Muscle of leg (tissue), 3 donors: ENCODE measurements at regions not wholly inside any gene's neighbourhood (a gene's known extent, or its start where the extent isn't known, plus 50 kb on each side); places are given as distances from the start of the nearest gene placed in this dataset.
A peak's percentile ranks its signal among the peaks of the same experiment; 100 is the strongest.

Experiments
- DNase-seq: peaks from one replicate; pipeline ENCODE4 v3.0.0; 2013
- H3K27ac ChIP-seq: one replicate; pipeline ENCODE4 v1.5.1; 2013; ENCODE audit warnings: mild to moderate bottlenecking, low read length, control low read depth
- H3K27me3 ChIP-seq: one replicate; pipeline ENCODE4 v1.6.1; 2013; ENCODE audit warnings: low read length; ENCODE audit not compliant: control insufficient read depth, insufficient read depth
- H3K36me3 ChIP-seq: one replicate; pipeline ENCODE4 v1.6.1; 2013; ENCODE audit warnings: low read length; ENCODE audit not compliant: control insufficient read depth, insufficient read depth
- H3K4me1 ChIP-seq: one replicate; pipeline ENCODE4 v1.6.1; 2013; ENCODE audit warnings: low read length; ENCODE audit not compliant: control insufficient read depth, insufficient read depth
- H3K4me3 ChIP-seq: one replicate; pipeline ENCODE4 v1.5.1; 2013; ENCODE audit warnings: low read length, control low read depth
- H3K9me3 ChIP-seq: replicated peaks from 2 replicates; pipeline ENCODE4 v1.6.1; 2013; ENCODE audit warnings: low read depth, low read length; ENCODE audit not compliant: control insufficient read depth
- WGBS: methylation state at CpG from one replicate; pipeline ENCODE4 v1.1.5; 2013; ENCODE audit warnings: missing lambda C conversion rate; ENCODE audit not compliant: insufficient coverage; 5-methylcytosine and 5-hydroxymethylcytosine counted together

GRCh38 chr5:22926574-22926973 is 73.4 kb upstream of the CDH12 start:
- Histone ChIP-seq H3K9me3 (no peaks in the 10 kb centered on the region), H3K36me3 (no peaks in the 10 kb centered on the region), H3K4me3 (no peak overlapping the region), H3K27ac (no peak overlapping the region), H3K27me3 (no peaks in the 10 kb centered on the region), H3K4me1 (no peaks in the 10 kb centered on the region)
- DNase-seq, result no peak
- WGBS, result no CpG with 5 or more reads among the region's 1 CpG

GRCh38 chr5:22918511-22918910 is 65.4 kb upstream of the CDH12 start:
- no peak overlapping the region for H3K27ac ChIP-seq
- H3K36me3 ChIP-seq, result no peaks in the 10 kb centered on the region
- H3K27me3 ChIP-seq, result no peaks in the 10 kb centered on the region
- H3K9me3 ChIP-seq, result no peaks in the 10 kb centered on the region
- no peak for DNase-seq
- no peak overlapping the region for H3K4me3 ChIP-seq
- H3K4me1 ChIP-seq, result no peaks in the 10 kb centered on the region
- WGBS, result no CpG with 5 or more reads among the region's 4 CpGs

DNA sequence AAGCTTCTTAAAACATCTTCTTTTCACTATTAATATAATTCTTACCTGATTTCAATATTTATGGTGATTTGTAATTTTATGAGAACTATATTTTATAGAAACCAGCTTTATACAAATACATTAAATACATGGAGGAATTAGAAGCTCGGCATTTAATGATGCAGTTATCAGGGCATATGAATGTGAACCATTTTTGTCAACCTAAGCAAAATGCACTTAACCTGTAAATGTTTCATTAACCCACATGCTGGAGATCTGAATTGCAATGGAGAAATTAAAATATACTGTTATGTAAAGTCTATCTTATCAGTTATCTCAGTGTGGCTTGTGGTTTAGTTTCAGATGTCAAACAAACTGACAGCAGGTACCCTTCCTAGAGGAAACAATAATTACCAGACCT is 63.2 kb upstream of the CDH12 start:
- no CpG with 5 or more reads among the region's 1 CpG for WGBS
- Histone ChIP-seq H3K27ac (no peak overlapping the region), H3K27me3 (no peaks in the 10 kb centered on the region), H3K4me3 (no peak overlapping the region), H3K9me3 (no peaks in the 10 kb centered on the region), H3K36me3 (no peaks in the 10 kb centered on the region), H3K4me1 (no peaks in the 10 kb centered on the region)
- no peak for DNase-seq

GRCh38 chr5:22911019-22911418 is 57.9 kb upstream of the CDH12 start:
- H3K4me1 ChIP-seq, result no peaks in the 10 kb centered on the region
- no peaks in the 10 kb centered on the region for H3K36me3 ChIP-seq
- H3K27ac ChIP-seq, result no peak overlapping the region
- H3K27me3 ChIP-seq, result no peaks in the 10 kb centered on the region
- no peak overlapping the region for H3K4me3 ChIP-seq
- DNase-seq, result no peak
- H3K9me3 ChIP-seq, result no peaks in the 10 kb centered on the region

- H3K27me3 ChIP-seq, result no peaks in the 10 kb centered on the region
- WGBS, result no CpG with 5 or more reads among the region's 1 CpG
- H3K36me3 ChIP-seq, result no peaks in the 10 kb centered on the region
- no peak overlapping the region for H3K4me3 ChIP-seq
- H3K4me1 ChIP-seq, result no peaks in the 10 kb centered on the region
- DNase-seq, result no peak
- no peaks in the 10 kb centered on the region for H3K9me3 ChIP-seq
- H3K27ac ChIP-seq, result no peak overlapping the region
Observed at GRCh38 chr5:22910523-22910922, 57.4 kb upstream of the CDH12 start.

DNA sequence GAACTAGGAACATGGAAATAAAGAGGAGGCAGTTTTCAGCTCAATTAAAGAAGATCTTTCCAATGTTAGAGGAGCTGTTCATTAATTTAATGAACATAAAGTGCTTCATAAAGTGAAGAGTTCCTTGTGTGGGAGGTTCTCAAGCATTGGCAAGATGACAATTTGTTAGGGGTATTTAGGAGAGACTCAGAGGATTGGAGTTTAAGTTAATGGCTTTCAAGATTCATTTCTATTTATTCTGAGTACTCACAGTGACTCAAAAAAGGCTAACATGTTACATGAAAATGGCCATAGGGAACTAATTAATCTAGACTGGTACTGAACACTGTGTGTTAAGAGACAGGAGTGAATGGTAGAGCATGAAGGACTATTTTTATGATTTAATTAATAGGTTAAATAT is 55.4 kb upstream of the CDH12 start:
- H3K36me3 ChIP-seq, result no peaks in the 10 kb centered on the region
- no peak overlapping the region for H3K4me3 ChIP-seq
- H3K27ac ChIP-seq, result no peak overlapping the region
- no peaks in the 10 kb centered on the region for H3K4me1 ChIP-seq
- DNase-seq, result no peak
- H3K27me3 ChIP-seq, result no peaks in the 10 kb centered on the region
- no peaks in the 10 kb centered on the region for H3K9me3 ChIP-seq

DNA sequence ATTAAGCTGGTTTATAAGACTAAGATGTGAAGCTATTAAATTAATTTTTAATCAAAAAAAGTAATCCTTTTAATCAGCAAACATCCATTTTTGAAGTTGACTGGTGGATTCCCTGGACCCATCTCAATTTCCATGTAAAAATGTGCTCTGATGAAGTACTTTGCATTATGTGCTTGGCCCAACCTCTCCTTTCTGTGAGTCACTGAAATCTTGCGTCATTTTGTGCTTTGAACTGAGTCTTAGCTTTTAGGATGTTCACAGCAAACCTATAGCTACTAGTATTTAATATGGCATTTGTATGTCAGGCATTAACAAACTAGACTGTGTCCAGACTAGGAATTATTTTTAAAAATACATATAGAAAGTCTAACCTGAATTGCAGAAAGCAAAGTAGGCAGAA is 55.0 kb upstream of the CDH12 start:
- DNase-seq, result peak; percentile 11
- no peaks in the 10 kb centered on the region for H3K4me1 ChIP-seq
- no peaks in the 10 kb centered on the region for H3K36me3 ChIP-seq
- no peaks in the 10 kb centered on the region for H3K27me3 ChIP-seq
- no CpG with 5 or more reads among the region's 1 CpG for WGBS
- H3K9me3 ChIP-seq, result no peaks in the 10 kb centered on the region
- H3K4me3 ChIP-seq, result no peak overlapping the region
- no peak overlapping the region for H3K27ac ChIP-seq
